Lung microvascular endothelial cell (primary cell): ENCODE measurements at regions not wholly inside any gene's neighbourhood (a gene's known extent, or its start where the extent isn't known, plus 50 kb on each side); places are given as distances from the start of the nearest gene placed in this dataset.

Experiments
- DNase-seq, 2 donors: peaks; one replicate each; pipeline versions ENCODE4 v3.0.0 to v3.0.0-alpha.2; 2010; ENCODE audit warnings: low read depth in 2 of 2

DNA sequence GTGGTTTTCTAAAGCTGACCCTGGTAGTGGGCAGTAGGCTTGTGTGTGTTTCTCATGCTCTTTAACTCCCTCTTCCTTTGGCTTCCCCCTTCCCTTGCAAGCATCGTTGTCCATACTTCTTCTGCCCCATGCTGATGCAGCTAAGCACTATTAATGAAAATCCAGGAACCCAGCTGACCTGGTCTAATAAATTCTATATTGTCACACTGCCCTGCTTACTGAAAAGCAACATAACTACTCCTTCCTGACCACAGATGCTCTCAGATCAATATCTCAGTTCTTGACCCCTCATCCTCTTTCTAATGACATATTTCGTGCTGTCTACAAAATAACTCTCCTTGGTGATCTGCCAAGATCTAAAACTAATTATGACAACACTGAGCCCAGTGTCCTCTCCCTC is 405.5 kb downstream of the EFNA5 start:
- DNase-seq: no peak

- no peak for DNase-seq
Observed at GRCh38 chr5:107263387-107264018, 407.2 kb downstream of the EFNA5 start.

DNA sequence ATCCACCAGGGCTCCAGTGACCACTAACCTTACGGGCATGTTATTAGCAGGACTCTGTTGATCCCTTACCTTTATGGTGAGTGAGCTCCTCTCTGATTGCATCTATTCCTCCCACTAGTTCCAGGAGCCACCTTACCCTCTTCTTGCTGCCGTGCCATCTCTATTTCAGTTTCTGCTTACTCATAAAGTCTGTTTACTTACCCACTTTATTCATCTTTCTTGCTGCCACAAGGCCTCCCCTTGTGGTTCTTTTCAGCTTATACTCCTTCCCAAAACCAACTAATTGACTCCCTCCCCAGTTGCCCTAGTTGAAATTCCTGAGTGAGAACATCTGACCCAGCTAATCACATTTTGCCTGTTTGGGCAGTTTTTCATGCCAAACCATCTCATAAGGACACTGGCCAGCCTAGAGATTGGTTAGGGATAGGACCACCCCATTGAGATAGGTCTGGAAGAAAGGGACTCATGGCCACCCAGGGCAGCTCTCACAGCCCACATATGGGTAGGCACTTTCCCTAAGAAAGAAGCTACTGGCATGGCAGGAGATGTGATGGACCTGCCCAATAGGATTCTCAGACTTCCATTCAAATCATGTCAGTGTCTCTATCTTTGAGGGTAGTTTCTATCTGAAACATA is 412.7 kb downstream of the EFNA5 start:
- no peak for DNase-seq

GRCh38 chr5:107254902-107255234 is 415.9 kb downstream of the EFNA5 start:
- no peak for DNase-seq

DNA sequence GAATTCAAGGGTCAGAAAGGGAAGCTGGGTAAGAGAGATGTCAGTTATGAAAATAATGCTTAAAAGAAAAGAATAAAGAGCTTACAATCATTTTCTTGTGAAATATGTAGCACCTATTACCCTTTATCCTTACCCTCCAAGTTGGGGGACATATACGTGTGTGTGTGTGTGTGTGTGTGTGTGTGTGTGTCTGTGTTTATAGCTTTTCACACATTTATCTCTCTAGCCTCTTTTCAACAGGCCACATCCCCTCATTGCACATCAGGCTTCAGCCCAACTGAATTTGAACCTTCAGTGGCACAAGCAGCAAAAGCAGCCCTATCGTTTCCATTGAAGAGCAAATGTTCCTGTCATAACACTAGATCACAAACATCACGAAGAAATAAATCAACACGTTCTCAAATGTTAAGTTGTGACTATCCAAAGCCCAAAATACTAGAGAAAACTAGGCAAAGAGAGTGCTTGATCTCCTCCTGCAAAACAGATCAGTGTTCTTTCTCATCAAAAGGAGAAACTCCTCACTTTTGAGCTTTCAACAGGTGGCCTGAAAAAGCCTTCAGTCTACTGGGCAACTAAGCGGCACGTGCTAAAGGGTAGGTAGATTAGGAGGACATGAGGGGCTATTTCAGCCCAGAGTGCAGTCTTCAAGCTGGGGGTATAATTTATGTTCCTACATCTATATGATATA is 416.4 kb downstream of the EFNA5 start:
- DNase-seq: no peak

DNA sequence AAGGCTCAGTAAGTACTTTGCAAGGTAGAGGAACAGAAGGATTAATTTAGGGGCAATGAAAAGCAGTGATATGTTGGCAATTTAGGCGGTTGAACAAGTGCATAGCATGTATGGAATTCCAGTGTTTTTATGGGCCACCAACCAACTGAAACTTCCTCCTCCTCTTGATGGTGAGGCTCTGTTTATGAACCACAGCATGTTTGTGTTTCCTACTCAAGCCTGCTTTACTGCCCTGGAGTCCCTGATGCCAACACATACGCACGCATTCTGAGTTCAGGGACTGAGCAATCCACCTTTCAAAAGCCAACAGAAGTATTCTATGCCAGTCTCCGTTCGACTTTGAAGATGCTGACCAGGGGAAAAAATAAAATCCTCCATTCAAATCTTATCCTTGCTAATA is 417.5 kb downstream of the EFNA5 start:
- peak in 1 of 2 donors; percentile 58 for DNase-seq

GRCh38 chr5:107251151-107251550 is 419.6 kb downstream of the EFNA5 start:
- DNase-seq: no peak

DNA sequence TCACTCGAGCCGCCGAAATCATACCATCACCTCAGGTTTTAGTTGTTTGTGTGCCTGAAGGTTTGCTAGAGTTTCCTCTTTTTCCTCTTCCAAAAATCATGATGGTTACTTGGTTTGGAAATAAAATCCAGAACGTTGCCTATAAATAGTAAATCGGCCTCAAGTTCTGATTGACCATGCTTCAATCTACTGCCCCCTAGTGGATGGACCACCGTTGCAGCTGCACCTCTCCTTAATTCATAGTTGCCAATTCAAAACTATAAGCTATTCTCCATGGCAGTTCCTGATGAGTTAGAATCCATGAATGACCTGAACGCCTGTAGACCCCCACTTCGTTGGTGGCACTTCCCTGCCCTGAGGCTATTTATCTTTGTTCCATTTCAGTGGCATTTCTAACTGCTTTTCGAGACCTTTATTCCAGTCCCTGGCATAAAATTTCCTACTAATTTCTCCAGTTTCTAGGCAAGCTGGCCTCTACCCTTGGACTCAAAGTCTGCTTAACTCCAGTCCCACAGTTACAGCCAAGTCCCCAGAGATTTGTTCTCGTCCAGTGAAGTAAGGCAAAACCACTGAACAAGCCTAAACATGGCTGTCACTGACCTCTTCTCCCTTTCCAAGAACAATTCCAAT is 422.6 kb downstream of the EFNA5 start:
- DNase-seq: peak; percentile 63 to 82

DNA sequence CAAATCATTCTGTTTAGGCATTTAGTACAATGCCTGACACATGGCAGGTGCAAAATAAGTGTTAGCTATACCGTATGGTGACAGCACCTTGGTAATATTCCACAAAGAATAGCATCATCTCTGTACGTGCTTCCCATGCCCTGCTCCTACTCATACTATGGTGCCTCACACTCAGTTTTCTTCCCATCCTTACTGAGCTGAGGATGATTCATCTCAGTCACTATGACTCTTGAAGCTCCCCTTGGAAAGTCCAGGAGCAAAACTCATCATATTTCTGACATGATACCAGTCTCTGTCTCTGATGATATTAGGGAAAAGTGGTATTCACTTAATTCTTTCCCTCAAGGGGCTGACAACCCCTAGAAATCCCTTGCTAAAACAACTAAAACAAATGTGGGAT is 423.3 kb downstream of the EFNA5 start:
- no peak for DNase-seq

- no peak for DNase-seq
Observed at GRCh38 chr5:107243220-107243579, 427.5 kb downstream of the EFNA5 start.

- DNase-seq: no peak
Observed at GRCh38 chr5:107242411-107243219, 428.1 kb downstream of the EFNA5 start.

DNA sequence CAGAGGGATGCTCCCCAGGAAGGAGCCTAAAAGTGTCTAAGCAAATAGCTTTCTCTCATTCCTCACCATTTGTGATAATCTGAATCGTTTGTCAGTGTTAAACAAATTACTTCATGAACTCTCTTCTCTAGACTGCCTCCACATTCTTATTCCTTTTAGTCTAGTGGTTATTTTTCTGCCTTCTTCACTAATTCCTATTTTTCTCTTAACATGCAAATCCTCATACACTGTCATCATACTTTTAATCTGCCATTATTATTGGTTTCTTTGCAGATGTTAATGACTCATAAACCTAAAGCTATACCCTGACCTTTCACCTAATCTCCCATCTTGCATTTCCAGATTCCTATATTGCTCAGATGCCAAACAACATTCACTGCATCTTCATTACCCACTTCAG is 428.9 kb downstream of the EFNA5 start:
- DNase-seq: no peak

DNA sequence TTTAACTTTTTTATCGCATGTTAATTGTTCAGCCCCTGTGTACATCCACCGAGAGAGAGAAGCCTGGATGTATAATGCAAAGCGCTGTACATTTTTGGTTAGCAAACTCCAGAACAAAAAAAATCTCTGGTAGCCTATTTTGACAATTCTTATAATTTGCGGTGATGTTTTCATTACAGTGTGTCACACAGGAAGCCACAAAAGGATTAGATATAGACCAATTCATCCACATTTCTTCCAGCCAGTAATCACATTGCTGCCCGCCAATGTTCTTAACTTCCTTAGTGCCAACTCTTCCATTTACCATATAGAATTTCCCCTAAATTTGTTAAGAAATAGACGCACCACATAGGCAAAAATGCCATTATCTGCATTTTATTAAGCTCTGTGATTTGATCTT is 435.6 kb downstream of the EFNA5 start:
- no peak for DNase-seq

DNA sequence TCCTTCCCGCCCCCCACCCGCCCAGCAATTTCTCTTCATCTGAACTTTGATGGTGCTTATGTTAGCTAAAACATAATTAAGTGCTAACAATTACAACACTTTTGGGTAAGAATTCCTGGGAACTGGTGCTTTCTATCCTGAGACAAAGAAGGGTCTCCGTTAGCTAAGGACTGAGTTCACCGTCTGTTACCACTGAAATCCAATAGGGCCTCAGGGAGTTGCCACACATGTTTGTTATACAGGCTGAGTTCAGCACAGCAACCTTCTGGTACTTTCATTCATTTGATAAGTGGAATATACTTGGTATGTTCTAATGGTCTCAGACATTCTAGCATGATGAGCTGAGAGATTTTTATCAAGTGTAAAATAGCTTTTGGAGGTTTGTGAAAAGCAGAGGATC is 437.9 kb downstream of the EFNA5 start:
- no peak for DNase-seq

DNA sequence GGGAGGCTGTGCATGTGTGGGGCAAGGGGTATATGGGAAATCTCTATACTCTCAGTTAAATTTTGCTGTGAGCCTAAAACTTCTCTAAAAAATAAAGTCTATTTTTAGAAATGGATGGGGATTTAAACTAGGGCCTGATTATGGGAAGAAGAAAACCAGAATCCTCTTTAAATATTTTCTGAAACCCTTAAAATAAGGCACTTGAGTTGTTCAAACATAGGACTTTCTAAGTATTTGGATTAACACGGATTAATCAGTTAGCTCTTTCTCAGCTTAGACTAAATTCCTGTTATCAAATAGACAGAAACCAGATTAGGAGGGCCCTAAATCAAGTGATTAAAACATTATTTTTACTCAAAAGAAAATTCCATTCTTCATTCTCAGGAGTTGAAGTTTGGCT is 438.4 kb downstream of the EFNA5 start:
- no peak for DNase-seq

DNA sequence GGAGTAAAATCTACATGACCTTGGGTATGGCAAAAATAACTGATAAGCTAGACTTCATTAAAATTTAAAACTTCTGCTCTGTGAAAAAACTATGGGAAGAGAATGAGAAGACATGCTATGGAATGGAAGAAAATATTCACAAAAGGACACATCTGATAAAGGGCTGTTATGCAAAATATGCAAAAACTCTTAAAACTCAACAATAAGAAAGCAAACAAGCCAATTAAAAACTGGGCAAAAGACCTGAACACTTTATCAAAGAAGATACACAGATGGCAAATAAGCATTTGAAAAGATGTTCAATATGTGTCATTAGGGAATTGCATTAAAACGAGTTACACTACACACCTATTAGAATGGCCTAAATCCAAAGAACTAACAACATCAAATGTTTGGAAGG is 439.5 kb downstream of the EFNA5 start:
- DNase-seq: no peak

DNA sequence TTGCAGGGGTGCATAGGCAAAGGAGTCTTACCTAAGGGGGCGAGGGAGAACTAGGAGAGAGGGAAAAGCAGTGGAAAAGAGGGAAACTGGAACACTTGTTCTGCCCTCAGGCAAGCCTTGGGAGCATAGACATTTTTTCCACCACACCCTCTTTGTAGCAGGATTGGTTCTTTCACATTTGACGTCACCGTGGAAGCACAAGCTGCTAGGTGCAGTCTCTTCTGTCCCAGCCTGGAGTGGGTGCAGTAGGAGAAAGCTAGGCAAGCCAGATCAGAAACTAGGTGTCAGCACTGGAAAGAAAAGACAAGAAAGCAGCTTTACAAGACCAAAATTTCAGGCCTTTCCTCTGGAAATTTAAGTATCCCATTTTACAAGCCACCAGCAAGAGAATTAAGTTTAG is 440.4 kb downstream of the EFNA5 start:
- DNase-seq: no peak

- no peak for DNase-seq
Observed at GRCh38 chr5:107228226-107228625, 442.5 kb downstream of the EFNA5 start.

GRCh38 chr5:107224272-107224671 is 446.5 kb downstream of the EFNA5 start:
- DNase-seq: no peak

GRCh38 chr5:107223066-107223465 is 447.7 kb downstream of the EFNA5 start:
- DNase-seq: no peak

- no peak for DNase-seq
Observed at GRCh38 chr5:107219993-107220392, 450.7 kb downstream of the EFNA5 start.
